Neural progenitor cell (in vitro differentiated cells): ENCODE measurements at regions not wholly inside any gene's neighbourhood (a gene's known extent, or its start where the extent isn't known, plus 50 kb on each side); places are given as distances from the start of the nearest gene placed in this dataset.

Experiments
- DNase-seq: peaks from one replicate; pipeline ENCODE4 v3.0.0-alpha.2; 2016; ENCODE audit warnings: low spot score
- H2AFZ ChIP-seq: fragments of 200-600 bp; sonication (generic); replicated peaks from 2 replicates; pipeline ENCODE4 v1.6.1; 2016; ENCODE audit warnings: antibody characterized with exemption
- H3F3A ChIP-seq: fragments of 200-600 bp; sonication (generic); 2 replicates; pipeline ENCODE4 v1.6.1; 2016; ENCODE audit warnings: antibody characterized with exemption, low read depth
- H3K27ac ChIP-seq: fragments of 200-600 bp; sonication (generic); 2 replicates; pipeline ENCODE4 v1.5.1; 2016; ENCODE audit warnings: mild to moderate bottlenecking
- H3K27me3 ChIP-seq: fragments of 200-600 bp; sonication (generic); 2 replicates; pipeline ENCODE4 v1.6.1; 2016; ENCODE audit warnings: mild to moderate bottlenecking, moderate library complexity
- H3K36me3 ChIP-seq: fragments of 200-600 bp; sonication (generic); 2 replicates; pipeline ENCODE4 v1.5.1; 2016
- H3K4me1 ChIP-seq: fragments of 200-600 bp; sonication (generic); 2 replicates; pipeline ENCODE4 v1.6.1; 2016; ENCODE audit warnings: mixed run types
- H3K4me2 ChIP-seq: fragments of 200-600 bp; sonication (generic); 2 replicates; pipeline ENCODE4 v1.6.1; 2016
- H3K4me3 ChIP-seq: fragments of 200-600 bp; sonication (generic); 2 replicates; pipeline ENCODE4 v1.5.1; 2016
- H3K79me2 ChIP-seq: fragments of 200-600 bp; sonication (generic); 2 replicates; pipeline ENCODE4 v1.6.1; 2016; ENCODE audit warnings: low read depth
- H3K9ac ChIP-seq: fragments of 200-600 bp; sonication (generic); 2 replicates; pipeline ENCODE4 v1.6.1; 2016
- H3K9me3 ChIP-seq: fragments of 200-600 bp; sonication (generic); 2 replicates; pipeline ENCODE4 v1.5.1; 2016; ENCODE audit warnings: low read depth
- H4K20me1 ChIP-seq: fragments of 200-600 bp; sonication (generic); 2 replicates; pipeline ENCODE4 v1.6.1; 2016; ENCODE audit warnings: low read depth
- H3K27ac Mint-ChIP-seq: 3 replicates; pipeline ENCODE4 v1.8.0; 2021; ENCODE audit warnings: mixed read lengths
- H3K27me3 Mint-ChIP-seq: 2 replicates; pipeline ENCODE4 v1.8.0; 2022; ENCODE audit warnings: low read depth, mild to moderate bottlenecking, inconsistent platforms, moderate library complexity, mixed read lengths; ENCODE audit not compliant: insufficient read depth
- H3K36me3 Mint-ChIP-seq: 3 replicates; pipeline ENCODE4 v1.8.0; 2021; ENCODE audit warnings: mixed read lengths
- H3K4me1 Mint-ChIP-seq: 3 replicates; pipeline ENCODE4 v1.8.0; 2021; ENCODE audit warnings: mixed read lengths
- H3K4me3 Mint-ChIP-seq: 3 replicates; pipeline ENCODE4 v1.8.0; 2021; ENCODE audit warnings: mild to moderate bottlenecking, moderate library complexity, mixed read lengths
- H3K9me3 Mint-ChIP-seq: 3 replicates; pipeline ENCODE4 v1.8.0; 2020; ENCODE audit warnings: mixed read lengths
- EZH2 ChIP-seq: fragments of 200-600 bp; sonication (generic); IDR thresholded peaks from 2 replicates; pipeline ENCODE4 v1.6.1; 2017; ENCODE audit warnings: antibody characterized with exemption, mild to moderate bottlenecking, moderate library complexity
- EZH2phosphoT487 ChIP-seq: fragments of 200-600 bp; sonication (generic); IDR thresholded peaks from 2 replicates; pipeline ENCODE4 v1.6.1; 2017; ENCODE audit warnings: antibody characterized with exemption
- TF ChIP-seq, protein P1 (sequence below): fragments of 200-600 bp; sonication (generic); IDR thresholded peaks from 2 replicates; pipeline ENCODE4 v1.5.1; 2017; ENCODE audit warnings: antibody characterized with exemption, mild to moderate bottlenecking

DNA sequence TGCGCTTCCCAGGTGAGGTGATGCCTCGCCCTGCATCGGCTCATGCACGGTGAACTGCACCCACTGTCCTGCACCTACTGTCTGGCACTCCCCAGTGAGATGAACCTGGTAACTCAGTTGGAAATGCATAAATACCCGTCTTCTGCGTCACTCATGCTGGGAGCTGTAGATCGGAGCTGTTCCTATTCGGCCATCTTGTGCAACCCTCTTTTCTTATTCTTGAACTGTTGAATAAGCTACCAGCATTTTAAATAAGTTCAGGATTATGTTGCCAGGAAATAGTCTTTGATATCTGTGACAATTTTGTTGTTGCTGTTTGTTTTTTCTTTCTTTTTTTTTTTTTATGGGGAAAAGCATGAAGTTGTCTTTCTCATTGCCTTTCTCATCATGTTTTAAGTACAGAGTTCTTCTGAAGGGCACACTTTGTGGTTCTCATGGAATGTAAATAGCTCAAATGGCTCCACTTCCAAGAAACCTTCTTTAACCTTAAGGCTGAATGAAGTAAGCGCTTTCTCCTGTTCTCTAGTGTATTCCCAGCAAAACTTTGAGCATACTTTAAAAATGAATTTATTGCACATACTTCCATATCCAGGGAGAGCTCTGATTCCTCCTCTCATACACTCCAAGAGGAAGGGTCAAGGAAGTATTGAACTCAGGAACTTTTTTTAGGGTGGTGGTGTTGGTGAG lies 468.0 kb upstream of the TBL1XR1 start:
- no peaks in the 10 kb centered on the region for H3K27me3 ChIP-seq
- no peaks in the 10 kb centered on the region for H3K36me3 ChIP-seq
- H3K9me3 Mint-ChIP-seq = peaks cover 26% of the 10 kb centered on the region
- H3K36me3 Mint-ChIP-seq = peaks cover 9% of the 10 kb centered on the region
- H3K79me2 ChIP-seq = no peaks in the 10 kb centered on the region
- H3K27ac ChIP-seq = no peak overlapping the region
- peaks cover 10% of the 10 kb centered on the region for H3K4me1 Mint-ChIP-seq
- H3K9me3 ChIP-seq = no peaks in the 10 kb centered on the region
- H3F3A ChIP-seq = no peaks in the 10 kb centered on the region
- no peak overlapping the region for H3K27ac Mint-ChIP-seq
- H3K4me1 ChIP-seq = no peaks in the 10 kb centered on the region
- no peaks in the 10 kb centered on the region for H4K20me1 ChIP-seq
- no peak overlapping the region for H3K4me2 ChIP-seq
- no peak overlapping the region for H3K4me3 Mint-ChIP-seq
- no peak overlapping the region for H3K9ac ChIP-seq
- no peak overlapping the region for H2AFZ ChIP-seq
- H3K27me3 Mint-ChIP-seq = no peaks in the 10 kb centered on the region
- TF ChIP-seq EZH2phosphoT487 (no peak), EZH2 (no peak)
- TF ChIP-seq, protein P1, sequence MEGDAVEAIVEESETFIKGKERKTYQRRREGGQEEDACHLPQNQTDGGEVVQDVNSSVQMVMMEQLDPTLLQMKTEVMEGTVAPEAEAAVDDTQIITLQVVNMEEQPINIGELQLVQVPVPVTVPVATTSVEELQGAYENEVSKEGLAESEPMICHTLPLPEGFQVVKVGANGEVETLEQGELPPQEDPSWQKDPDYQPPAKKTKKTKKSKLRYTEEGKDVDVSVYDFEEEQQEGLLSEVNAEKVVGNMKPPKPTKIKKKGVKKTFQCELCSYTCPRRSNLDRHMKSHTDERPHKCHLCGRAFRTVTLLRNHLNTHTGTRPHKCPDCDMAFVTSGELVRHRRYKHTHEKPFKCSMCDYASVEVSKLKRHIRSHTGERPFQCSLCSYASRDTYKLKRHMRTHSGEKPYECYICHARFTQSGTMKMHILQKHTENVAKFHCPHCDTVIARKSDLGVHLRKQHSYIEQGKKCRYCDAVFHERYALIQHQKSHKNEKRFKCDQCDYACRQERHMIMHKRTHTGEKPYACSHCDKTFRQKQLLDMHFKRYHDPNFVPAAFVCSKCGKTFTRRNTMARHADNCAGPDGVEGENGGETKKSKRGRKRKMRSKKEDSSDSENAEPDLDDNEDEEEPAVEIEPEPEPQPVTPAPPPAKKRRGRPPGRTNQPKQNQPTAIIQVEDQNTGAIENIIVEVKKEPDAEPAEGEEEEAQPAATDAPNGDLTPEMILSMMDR = no peak
- no peak overlapping the region for H3K4me3 ChIP-seq
- DNase-seq = no peak

DNA sequence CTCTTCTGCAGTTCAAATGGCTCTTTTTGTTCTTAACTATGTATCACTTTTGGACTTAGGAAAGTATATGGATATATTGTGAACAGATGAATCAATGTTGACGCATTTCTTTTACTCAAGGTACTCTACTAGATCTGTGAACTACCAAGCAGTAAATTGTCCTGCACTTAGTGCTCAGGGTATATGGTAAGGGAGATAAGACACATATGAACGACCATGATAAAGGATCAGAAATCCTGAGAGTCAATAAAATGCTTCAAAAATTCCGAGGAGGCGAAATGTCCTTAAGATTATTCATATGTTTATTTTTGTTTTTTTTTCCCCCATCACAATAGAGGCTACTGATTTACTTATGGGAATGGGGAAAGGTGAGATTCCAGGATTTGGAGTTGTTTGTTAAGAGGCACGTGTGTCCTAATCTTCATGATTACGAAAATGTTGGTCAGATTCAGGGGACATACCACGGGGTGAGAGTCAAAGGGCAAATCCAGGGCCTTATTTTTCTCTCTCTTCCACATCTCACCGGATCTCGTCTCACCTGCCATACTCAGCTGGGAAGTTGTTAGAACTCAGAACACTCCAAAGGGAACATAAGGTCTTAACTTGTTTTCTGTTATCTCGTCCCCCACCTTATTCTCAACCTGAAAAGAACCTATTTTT lies 475.1 kb upstream of the TBL1XR1 start:
- TF ChIP-seq, protein P1 = no peak
- TF ChIP-seq EZH2phosphoT487 = no peak
- TF ChIP-seq EZH2 = no peak

DNA sequence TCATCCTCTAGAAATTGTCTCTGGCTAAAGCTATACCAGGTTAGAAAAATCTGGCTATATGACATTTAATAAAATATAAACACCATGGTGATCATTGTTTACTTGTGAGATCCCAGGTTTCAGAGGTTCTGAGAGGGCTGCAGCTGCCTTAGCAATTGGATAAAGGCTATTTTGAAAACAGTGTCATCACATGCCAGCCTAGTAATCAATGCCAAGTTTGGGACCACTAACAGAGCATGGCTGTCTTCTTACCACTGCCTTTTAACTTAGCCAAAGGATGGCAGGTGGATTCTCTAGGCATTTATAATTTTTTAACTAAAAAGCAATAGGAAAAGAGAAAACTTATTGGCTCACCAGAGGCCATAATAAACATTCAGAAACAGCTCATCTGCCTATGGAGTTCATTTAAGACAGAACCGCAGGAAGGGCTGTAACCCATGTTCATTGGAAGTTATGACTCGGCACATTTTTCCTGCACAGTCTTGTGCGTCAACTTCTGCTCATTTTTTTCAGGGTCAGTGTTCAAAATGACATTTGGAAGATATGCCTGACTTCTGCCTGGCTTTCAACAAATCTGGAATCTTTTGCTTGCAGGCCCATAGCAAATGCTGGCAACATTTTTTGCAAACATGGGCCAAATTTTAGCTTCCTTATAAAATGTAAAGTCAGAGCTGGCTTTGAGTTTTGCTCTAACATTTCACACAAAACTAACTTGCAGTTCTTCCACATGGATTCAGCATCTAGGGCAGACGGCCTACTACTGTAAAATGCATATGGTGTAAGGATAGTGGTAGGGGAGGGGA lies 476.0 kb upstream of the TBL1XR1 start:
- Mint-ChIP-seq H3K4me3 (no peak overlapping the region), H3K27me3 (no peaks in the 10 kb centered on the region), H3K4me1 (peaks cover 30% of the 10 kb centered on the region), H3K36me3 (no peaks in the 10 kb centered on the region), H3K27ac (peak overlapping the region; percentile 27), H3K9me3 (peaks cover 2% of the 10 kb centered on the region)
- no peak overlapping the region for H3K9ac ChIP-seq
- no peaks in the 10 kb centered on the region for H3F3A ChIP-seq
- peaks cover 10% of the 10 kb centered on the region for H3K4me1 ChIP-seq
- H3K4me2 ChIP-seq = no peak overlapping the region
- H3K9me3 ChIP-seq = no peaks in the 10 kb centered on the region
- no peaks in the 10 kb centered on the region for H3K27me3 ChIP-seq
- no peak overlapping the region for H3K4me3 ChIP-seq
- no peak for DNase-seq
- no peaks in the 10 kb centered on the region for H3K36me3 ChIP-seq
- no peaks in the 10 kb centered on the region for H4K20me1 ChIP-seq
- TF ChIP-seq EZH2phosphoT487 (no peak), EZH2 (no peak)
- TF ChIP-seq, protein P1 = no peak
- no peak overlapping the region for H2AFZ ChIP-seq
- H3K27ac ChIP-seq = no peak overlapping the region
- H3K79me2 ChIP-seq = no peaks in the 10 kb centered on the region

More for the DNA sequence above, 475.1 kb upstream of the TBL1XR1 start:
- Histone ChIP-seq H2AFZ (no peak overlapping the region), H3K4me2 (no peak overlapping the region), H3K36me3 (no peaks in the 10 kb centered on the region), H3K4me3 (no peak overlapping the region), H3K9me3 (no peaks in the 10 kb centered on the region), H3K27ac (no peak overlapping the region), H3K79me2 (no peaks in the 10 kb centered on the region), H4K20me1 (no peaks in the 10 kb centered on the region), H3F3A (no peaks in the 10 kb centered on the region), H3K27me3 (no peaks in the 10 kb centered on the region), H3K9ac (no peak overlapping the region), H3K4me1 (peaks cover 10% of the 10 kb centered on the region)
- no peak for DNase-seq
- Mint-ChIP-seq H3K27me3 (no peaks in the 10 kb centered on the region), H3K36me3 (no peaks in the 10 kb centered on the region), H3K9me3 (peaks cover 3% of the 10 kb centered on the region), H3K27ac (no peak overlapping the region), H3K4me1 (peaks cover 34% of the 10 kb centered on the region), H3K4me3 (no peak overlapping the region)
